ENCODE measurements at regions not wholly inside any gene's neighbourhood (a gene's known extent, or its start where the extent isn't known, plus 50 kb on each side); places are given as distances from the start of the nearest gene placed in this dataset.

DNA sequence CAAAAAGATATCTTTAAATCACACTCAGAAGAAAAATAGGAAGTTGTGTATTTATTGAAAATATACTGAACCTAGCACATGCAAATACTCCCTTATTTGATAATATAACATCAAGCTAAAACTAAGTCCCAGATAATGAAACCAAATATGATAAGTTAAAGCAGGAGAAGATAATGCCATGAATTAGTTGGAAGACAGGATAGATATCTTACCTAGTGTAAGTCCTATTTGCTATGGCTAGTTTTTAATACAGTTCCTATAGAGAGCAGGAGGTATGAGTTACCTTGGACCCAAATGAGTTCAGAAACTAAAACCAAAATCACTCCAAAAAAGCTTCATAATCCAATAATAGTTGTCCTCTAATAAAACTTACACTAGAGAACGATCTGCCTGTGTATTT, 1407.1 kb upstream of the MIR17HG start:
- TF ChIP-seq EZH2 (IDR thresholded peaks at IDR 0.05; ENCODE audit: low read depth), result no peak
- no peak for TF ChIP-seq CTCF (conservative IDR thresholded peaks at IDR 0.05)
